Endothelial cell (in vitro differentiated cells): ENCODE measurements at regions not wholly inside any gene's neighbourhood (a gene's known extent, or its start where the extent isn't known, plus 50 kb on each side); places are given as distances from the start of the nearest gene placed in this dataset.

ENCODE experiments used
- DNase-seq: peaks from one replicate; pipeline ENCODE4 v3.0.0; 2021; ENCODE audit warnings: low spot score
- H3K27ac Mint-ChIP-seq: one replicate; pipeline ENCODE4 v1.8.0; 2021; ENCODE audit warnings: mixed read lengths, inconsistent platforms; ENCODE audit not compliant: unreplicated experiment
- H3K27me3 Mint-ChIP-seq: one replicate; pipeline ENCODE4 v1.8.0; 2021; ENCODE audit warnings: mild to moderate bottlenecking, moderate library complexity, mixed read lengths, inconsistent platforms; ENCODE audit not compliant: unreplicated experiment
- H3K36me3 Mint-ChIP-seq: one replicate; pipeline ENCODE4 v1.8.0; 2021; ENCODE audit warnings: mild to moderate bottlenecking, low read depth, mixed read lengths, inconsistent platforms; ENCODE audit not compliant: unreplicated experiment
- H3K4me1 Mint-ChIP-seq: one replicate; pipeline ENCODE4 v1.8.0; 2021; ENCODE audit warnings: mild to moderate bottlenecking, mixed read lengths, inconsistent platforms; ENCODE audit not compliant: unreplicated experiment
- H3K4me3 Mint-ChIP-seq: one replicate; pipeline ENCODE4 v1.8.0; 2021; ENCODE audit warnings: mild to moderate bottlenecking, mixed read lengths, inconsistent platforms; ENCODE audit not compliant: unreplicated experiment
- H3K9me3 Mint-ChIP-seq: one replicate; pipeline ENCODE4 v1.8.0; 2021; ENCODE audit warnings: mixed read lengths, inconsistent platforms; ENCODE audit not compliant: unreplicated experiment
- TF ChIP-seq, protein P1 (sequence below): fragments of 200-600 bp; sonication (generic); IDR thresholded peaks from one replicate; pipeline ENCODE4 v1.5.0; 2021; ENCODE audit warnings: antibody characterized with exemption; ENCODE audit not compliant: unreplicated experiment

DNA sequence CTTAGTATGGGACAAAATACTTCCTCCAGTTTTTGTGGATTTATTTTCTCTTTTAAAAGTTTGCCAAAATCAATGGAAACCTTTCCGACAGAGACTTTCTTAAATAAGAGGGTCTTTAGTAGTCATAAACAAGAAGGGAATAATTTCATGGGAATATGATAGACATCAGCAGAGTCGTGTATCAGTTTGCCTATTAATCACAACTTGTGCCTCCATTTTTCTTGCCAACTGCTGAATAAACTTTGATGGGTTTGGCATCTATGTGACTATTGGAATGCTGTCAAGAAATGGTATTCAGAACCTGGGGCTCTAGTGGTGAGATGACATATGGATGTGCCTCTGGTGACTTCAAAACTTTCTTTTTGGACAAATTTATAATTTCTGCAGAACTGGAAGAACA lies 1668.2 kb downstream of the MAT2B start:
- Mint-ChIP-seq H3K27me3 (no peaks in the 10 kb centered on the region), H3K4me3 (no peak overlapping the region), H3K27ac (no peak overlapping the region)

GRCh38 chr5:165175041-165175440 lies 1669.6 kb downstream of the MAT2B start:
- no peaks in the 10 kb centered on the region for H3K4me1 Mint-ChIP-seq
- peaks cover 1% of the 10 kb centered on the region for H3K27me3 Mint-ChIP-seq
- TF ChIP-seq, protein P1, sequence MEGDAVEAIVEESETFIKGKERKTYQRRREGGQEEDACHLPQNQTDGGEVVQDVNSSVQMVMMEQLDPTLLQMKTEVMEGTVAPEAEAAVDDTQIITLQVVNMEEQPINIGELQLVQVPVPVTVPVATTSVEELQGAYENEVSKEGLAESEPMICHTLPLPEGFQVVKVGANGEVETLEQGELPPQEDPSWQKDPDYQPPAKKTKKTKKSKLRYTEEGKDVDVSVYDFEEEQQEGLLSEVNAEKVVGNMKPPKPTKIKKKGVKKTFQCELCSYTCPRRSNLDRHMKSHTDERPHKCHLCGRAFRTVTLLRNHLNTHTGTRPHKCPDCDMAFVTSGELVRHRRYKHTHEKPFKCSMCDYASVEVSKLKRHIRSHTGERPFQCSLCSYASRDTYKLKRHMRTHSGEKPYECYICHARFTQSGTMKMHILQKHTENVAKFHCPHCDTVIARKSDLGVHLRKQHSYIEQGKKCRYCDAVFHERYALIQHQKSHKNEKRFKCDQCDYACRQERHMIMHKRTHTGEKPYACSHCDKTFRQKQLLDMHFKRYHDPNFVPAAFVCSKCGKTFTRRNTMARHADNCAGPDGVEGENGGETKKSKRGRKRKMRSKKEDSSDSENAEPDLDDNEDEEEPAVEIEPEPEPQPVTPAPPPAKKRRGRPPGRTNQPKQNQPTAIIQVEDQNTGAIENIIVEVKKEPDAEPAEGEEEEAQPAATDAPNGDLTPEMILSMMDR: no peak
- H3K27ac Mint-ChIP-seq: no peak overlapping the region
- no peak for DNase-seq
- H3K9me3 Mint-ChIP-seq: no peaks in the 10 kb centered on the region
- H3K36me3 Mint-ChIP-seq: no peaks in the 10 kb centered on the region
- H3K4me3 Mint-ChIP-seq: no peak overlapping the region

More for the DNA sequence above, 1668.2 kb downstream of the MAT2B start:
- no peaks in the 10 kb centered on the region for H3K4me1 Mint-ChIP-seq
- H3K36me3 Mint-ChIP-seq: no peaks in the 10 kb centered on the region
- no peaks in the 10 kb centered on the region for H3K9me3 Mint-ChIP-seq
- TF ChIP-seq, protein P1: no peak
- DNase-seq: no peak

DNA sequence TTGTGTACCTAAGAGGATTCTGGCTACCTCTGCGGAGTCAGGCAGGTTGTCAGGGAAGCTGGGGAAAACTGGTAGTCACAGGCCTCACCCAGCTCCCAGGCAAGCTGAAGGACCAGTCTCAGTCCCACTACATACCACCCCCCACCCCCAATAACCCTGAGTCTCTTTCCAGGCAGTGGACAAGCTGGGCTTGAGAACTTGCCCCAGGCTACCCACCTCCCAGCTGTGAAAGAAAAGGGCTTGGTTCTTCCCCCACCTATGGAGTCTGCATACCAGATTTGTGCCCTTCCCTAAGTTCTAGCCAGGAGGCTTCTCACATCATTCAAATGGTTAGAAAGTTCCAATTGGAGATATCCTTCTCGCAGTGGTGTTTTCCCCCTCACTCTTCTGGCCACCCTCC lies 1678.8 kb downstream of the MAT2B start:
- H3K9me3 Mint-ChIP-seq: no peaks in the 10 kb centered on the region
- no peak overlapping the region for H3K4me3 Mint-ChIP-seq
- H3K27ac Mint-ChIP-seq: no peak overlapping the region
- no peaks in the 10 kb centered on the region for H3K4me1 Mint-ChIP-seq
- TF ChIP-seq, protein P1: no peak
- H3K36me3 Mint-ChIP-seq: no peaks in the 10 kb centered on the region
- no peak for DNase-seq
- H3K27me3 Mint-ChIP-seq: peaks cover 3% of the 10 kb centered on the region

DNA sequence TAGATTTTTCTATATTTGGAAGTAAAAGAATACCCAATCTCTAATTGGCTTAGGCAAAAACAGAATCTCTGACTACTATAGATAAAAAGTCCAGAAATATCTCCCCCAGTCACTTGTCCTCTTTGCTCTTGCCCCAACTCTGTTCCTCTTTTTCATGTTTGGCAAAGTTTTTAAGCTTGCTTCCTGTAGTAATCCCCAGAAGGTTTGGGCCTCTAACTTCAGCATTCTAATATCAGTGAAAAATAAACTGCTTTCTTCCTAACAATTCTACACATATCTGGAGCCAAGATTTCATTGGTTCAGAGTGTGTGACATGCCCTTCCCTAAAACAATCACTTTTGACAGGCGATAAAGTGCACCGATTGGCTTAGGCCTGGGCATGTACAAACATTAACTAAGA lies 1680.3 kb downstream of the MAT2B start:
- H3K4me1 Mint-ChIP-seq: no peaks in the 10 kb centered on the region
- no peak overlapping the region for H3K27ac Mint-ChIP-seq
- H3K4me3 Mint-ChIP-seq: no peak overlapping the region
- no peaks in the 10 kb centered on the region for H3K9me3 Mint-ChIP-seq
- DNase-seq: no peak
- peaks cover 2% of the 10 kb centered on the region for H3K27me3 Mint-ChIP-seq
- TF ChIP-seq, protein P1: no peak
- H3K36me3 Mint-ChIP-seq: no peaks in the 10 kb centered on the region

- no peaks in the 10 kb centered on the region for H3K9me3 Mint-ChIP-seq
- no peak for DNase-seq
- no peak overlapping the region for H3K4me3 Mint-ChIP-seq
- TF ChIP-seq, protein P1: no peak
- peaks cover 2% of the 10 kb centered on the region for H3K27me3 Mint-ChIP-seq
- peaks cover 2% of the 10 kb centered on the region for H3K4me1 Mint-ChIP-seq
- H3K27ac Mint-ChIP-seq: no peak overlapping the region
- H3K36me3 Mint-ChIP-seq: no peaks in the 10 kb centered on the region
These were observed 1682.4 kb downstream of the MAT2B start for GRCh38 chr5:165187815-165188214.
